HG03108 (cell line): ENCODE measurements at regions not wholly inside any gene's neighbourhood (a gene's known extent, or its start where the extent isn't known, plus 50 kb on each side); places are given as distances from the start of the nearest gene placed in this dataset.

Experiments used
- ATAC-seq: cut with Tn5 transposase; IDR thresholded peaks from one replicate; pipeline ENCODE4 v1.9.1; 2021; ENCODE audit warnings: moderate library complexity; ENCODE audit not compliant: unreplicated experiment

GRCh38 chr21:22535630-22536029, 1537.4 kb downstream of the NCAM2 start:
- ATAC-seq, result no peak

- ATAC-seq, result no peak
These were observed 1538.3 kb downstream of the NCAM2 start for GRCh38 chr21:22536509-22536908.

- ATAC-seq, result no peak
These were observed 1546.5 kb downstream of the NCAM2 start for GRCh38 chr21:22544747-22545146.

DNA sequence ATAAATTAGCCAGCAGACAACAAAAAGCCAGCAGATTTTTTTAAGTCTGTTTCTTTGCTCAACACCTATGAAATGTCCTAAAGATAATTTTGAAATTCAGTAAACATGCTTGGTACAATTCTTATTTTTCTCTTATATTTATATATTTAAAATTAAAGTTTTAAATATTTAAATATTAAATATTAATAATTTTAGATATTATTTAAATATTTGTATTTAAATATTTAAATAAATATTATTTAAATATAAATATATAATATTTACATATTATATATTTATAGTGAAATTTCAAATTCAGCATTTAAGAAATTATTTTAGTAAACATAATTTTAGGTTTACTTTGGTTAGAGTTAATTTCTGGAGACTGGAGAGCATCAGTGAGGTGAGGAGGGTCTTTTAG, 1554.2 kb downstream of the NCAM2 start:
- no peak for ATAC-seq

- ATAC-seq, result no peak
These were observed 1556.6 kb downstream of the NCAM2 start for GRCh38 chr21:22554690-22555316.

DNA sequence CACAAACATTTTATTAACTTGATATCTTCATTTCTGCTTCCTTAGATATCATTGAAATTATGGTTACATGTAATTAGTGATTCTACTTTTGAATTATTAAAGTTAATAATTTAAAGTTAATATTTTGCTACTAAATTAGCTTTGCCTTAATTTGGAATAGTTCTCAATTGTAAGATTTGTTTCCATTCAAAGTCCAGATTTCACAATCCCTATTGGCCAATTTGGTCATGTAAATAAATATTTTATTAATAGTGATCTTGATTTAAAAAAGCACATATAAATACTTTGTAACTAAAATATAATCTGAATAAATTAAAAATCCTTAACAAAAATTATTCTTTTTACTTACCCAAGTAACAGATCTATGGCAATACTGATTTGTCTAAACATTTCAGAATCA, 1558.6 kb downstream of the NCAM2 start:
- no peak for ATAC-seq

- no peak for ATAC-seq
These were observed 1563.7 kb downstream of the NCAM2 start for GRCh38 chr21:22561946-22562345.

GRCh38 chr21:22573834-22574233, 1575.6 kb downstream of the NCAM2 start:
- ATAC-seq, result no peak

GRCh38 chr21:22575165-22575584, 1577.0 kb downstream of the NCAM2 start:
- no peak for ATAC-seq

GRCh38 chr21:22579741-22580140, 1581.5 kb downstream of the NCAM2 start:
- no peak for ATAC-seq

- no peak for ATAC-seq
These were observed 1583.8 kb downstream of the NCAM2 start for GRCh38 chr21:22582026-22582425.

DNA sequence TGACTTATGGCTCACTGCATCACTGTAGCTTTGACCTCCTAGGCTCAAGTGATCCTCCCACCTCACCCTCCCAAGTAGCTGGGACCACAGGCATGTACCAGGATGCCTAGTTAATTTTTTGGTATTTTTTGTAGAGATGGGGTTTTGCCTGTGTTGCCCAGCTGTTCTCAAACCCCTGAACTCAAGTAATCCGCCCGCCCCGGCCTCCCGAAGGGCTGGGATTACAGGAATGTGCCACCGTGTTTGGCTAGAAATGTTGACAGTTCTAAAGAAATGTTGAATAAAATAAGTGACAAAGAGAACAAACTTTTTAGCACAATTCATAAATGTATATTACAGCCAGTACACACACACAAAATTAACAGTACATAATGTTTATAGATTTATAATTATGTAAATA, 1586.1 kb downstream of the NCAM2 start:
- no peak for ATAC-seq

DNA sequence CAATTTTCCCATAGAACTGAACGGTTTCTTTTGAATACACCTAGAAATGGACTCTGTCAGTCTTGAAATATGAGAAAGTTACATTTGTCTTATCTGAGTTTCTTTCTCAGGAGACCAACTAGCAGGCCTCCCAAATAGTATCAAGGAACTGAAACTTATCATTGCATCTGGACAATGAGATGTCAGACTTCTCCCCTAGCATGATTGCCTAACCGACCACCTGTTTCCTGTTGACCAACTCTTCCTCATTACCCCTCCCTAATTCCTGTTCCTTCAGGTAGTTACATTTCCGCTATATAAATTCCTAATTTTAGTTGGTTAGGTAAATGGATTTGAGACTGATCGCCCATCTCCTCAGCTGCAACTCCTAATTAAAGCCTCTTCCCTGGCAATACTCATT, 1587.3 kb downstream of the NCAM2 start:
- ATAC-seq, result no peak

DNA sequence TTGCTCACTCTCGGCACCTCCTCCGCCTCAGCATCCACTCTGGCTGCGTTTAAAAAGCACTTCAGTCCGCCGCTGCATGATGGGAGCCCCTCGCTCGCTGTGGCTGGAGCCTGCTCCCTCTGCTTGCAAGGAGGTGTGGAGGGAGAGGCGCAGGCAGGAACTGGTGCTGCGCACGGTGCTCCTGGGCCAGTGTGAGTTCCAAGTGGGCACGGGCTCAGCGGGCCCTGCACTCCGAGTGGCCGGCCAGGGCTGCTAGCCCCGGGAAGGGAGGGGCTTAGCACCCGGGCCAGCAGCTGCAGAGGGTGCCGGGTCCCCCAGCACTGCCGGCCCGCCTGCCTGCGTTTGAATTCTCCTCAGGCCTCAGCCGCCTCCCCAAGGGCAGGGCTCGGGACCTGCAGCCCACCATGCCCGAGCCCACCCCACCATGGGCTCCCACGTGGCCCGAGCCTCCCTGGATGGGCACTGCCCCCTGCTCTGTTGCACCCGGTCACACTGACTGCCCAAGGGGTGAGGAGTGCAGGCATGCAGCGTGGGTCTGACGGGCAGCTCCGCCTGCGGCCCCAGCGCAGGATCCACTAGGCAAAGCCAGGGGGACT, 1599.5 kb downstream of the NCAM2 start:
- no peak for ATAC-seq

GRCh38 chr21:22609802-22610201, 1611.6 kb downstream of the NCAM2 start:
- ATAC-seq, result no peak

DNA sequence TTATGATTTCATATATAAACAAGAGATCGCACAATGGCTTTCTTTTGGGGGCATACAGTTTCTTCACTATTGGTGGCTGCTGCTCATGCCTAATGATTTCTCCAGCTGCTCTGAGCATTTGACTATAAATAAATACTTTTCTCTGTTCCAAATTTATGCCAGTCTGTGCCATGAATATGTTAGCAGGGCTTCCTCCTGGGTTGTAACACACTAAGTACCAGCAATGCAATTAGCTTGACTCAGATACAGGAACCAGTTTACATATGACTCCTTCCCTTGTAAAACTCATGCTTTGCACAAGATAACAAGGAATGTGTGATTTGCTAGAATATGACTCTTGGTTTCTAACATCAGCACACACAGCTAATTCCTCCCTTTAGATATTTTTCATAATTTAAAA, 1629.7 kb downstream of the NCAM2 start:
- ATAC-seq, result no peak

- no peak for ATAC-seq
These were observed 1632.8 kb downstream of the NCAM2 start for GRCh38 chr21:22630953-22631465.

GRCh38 chr21:22632176-22632575, 1634.0 kb downstream of the NCAM2 start:
- ATAC-seq, result no peak

DNA sequence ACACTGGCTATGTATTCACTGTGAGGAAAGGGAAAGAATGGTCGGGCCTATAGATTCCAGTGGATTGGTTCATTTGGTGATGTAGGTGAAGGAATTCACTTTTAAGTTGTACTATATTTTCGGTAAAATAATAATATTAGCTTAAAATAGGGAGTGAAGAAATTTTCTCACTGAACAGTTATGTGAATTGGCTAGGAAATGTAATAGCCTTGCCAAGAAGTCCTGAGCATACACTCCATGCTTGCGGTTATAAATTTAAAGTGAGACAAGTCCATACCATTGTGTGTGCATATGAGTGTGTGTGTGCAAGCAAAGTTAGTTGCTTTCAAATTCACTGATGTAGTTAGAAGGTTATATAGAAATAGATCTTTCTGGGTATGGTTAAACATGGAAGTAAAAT, 1651.0 kb downstream of the NCAM2 start:
- no peak for ATAC-seq

- ATAC-seq, result no peak
These were observed 1652.0 kb downstream of the NCAM2 start for GRCh38 chr21:22650226-22650625.

- no peak for ATAC-seq
These were observed 1659.6 kb downstream of the NCAM2 start for GRCh38 chr21:22657781-22658180.

DNA sequence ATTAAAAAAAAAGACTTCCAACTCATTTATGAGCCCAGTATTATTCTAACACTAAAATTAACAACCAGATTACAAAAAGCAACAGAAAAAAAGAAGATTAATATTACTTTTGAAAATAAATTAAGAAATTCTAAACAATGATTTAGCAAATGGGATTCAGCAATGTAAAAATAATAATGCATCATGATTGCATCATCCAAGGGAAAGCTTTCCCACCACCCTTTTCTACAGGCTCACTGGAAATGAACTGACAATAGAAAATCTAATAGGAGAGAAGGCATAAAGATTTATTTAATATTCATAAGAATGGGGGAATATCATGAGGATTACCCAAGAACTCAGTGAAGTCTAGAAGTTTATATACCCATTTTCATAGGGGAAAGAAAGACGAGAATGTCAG, 1671.9 kb downstream of the NCAM2 start:
- no peak for ATAC-seq

GRCh38 chr21:22679207-22679606, 1681.0 kb downstream of the NCAM2 start:
- ATAC-seq, result no peak
